SK-N-SH treated with all-trans-retinoic acid at 6 μM for 48 hours (cell line): ENCODE measurements at regions not wholly inside any gene's neighbourhood (a gene's known extent, or its start where the extent isn't known, plus 50 kb on each side); places are given as distances from the start of the nearest gene placed in this dataset.

Source experiments
- ATAC-seq: fragments of 200-7000 bp; cut with Tn5 transposase; 3 replicates; pipeline ENCODE4 v1.9.1; 2020; ENCODE audit warnings: mild to moderate bottlenecking, moderate library complexity
- ARNTL ChIP-seq: fragments of 450-650 bp; formaldehyde crosslinking; IDR thresholded peaks from 2 replicates; pipeline ENCODE4 v1.5.0; 2020; ENCODE audit warnings: low read depth, mild to moderate bottlenecking, moderate library complexity, borderline replicate concordance
- BACH2 ChIP-seq: fragments of 250-450 bp; sonication (Bioruptor Pico); IDR thresholded peaks from 2 replicates; pipeline ENCODE4 v1.9.0; 2021; ENCODE audit warnings: mild to moderate bottlenecking, borderline replicate concordance
- CSDC2 ChIP-seq: fragments of 250-450 bp; sonication (Bioruptor Pico); IDR thresholded peaks from 2 replicates; pipeline ENCODE4 v1.5.0; 2020; ENCODE audit warnings: mild to moderate bottlenecking, moderate library complexity
- GLIS3 ChIP-seq: fragments of 250-450 bp; sonication (Bioruptor Pico); IDR thresholded peaks from 2 replicates; pipeline ENCODE4 v1.5.0; 2020; ENCODE audit warnings: mild to moderate bottlenecking, moderate library complexity
- ISL1 ChIP-seq: fragments of 250-450 bp; sonication (Bioruptor Pico); IDR thresholded peaks from 2 replicates; pipeline ENCODE4 v2.1.2; 2022; ENCODE audit warnings: mild to moderate bottlenecking, moderate library complexity
- OSR1 ChIP-seq: fragments of 250-450 bp; sonication (Bioruptor Pico); IDR thresholded peaks from 2 replicates; pipeline ENCODE4 v1.8.0; 2022; ENCODE audit warnings: moderate library complexity, mild to moderate bottlenecking, inconsistent platforms
- PPARA ChIP-seq: fragments of 250-450 bp; sonication (Bioruptor Pico); IDR thresholded peaks from 2 replicates; pipeline ENCODE4 v1.5.0; 2020; ENCODE audit warnings: mild to moderate bottlenecking, borderline replicate concordance
- RARB ChIP-seq: fragments of 250-450 bp; sonication (Bioruptor Pico); IDR thresholded peaks from 2 replicates; pipeline ENCODE4 v1.8.0; 2021; ENCODE audit warnings: mild to moderate bottlenecking, moderate library complexity
- SNAI2 ChIP-seq: fragments of 250-450 bp; sonication (Bioruptor Pico); IDR thresholded peaks from 2 replicates; pipeline ENCODE4 v1.5.0; 2020; ENCODE audit warnings: mild to moderate bottlenecking, moderate library complexity
- TCF4 ChIP-seq: fragments of 250-450 bp; sonication (Bioruptor Pico); IDR thresholded peaks from 2 replicates; pipeline ENCODE4 v1.8.0; 2021; ENCODE audit warnings: mild to moderate bottlenecking, moderate library complexity, borderline replicate concordance
- TOX ChIP-seq: fragments of 250-450 bp; sonication (Bioruptor Pico); IDR thresholded peaks from 2 replicates; pipeline ENCODE4 v1.8.0; 2021; ENCODE audit warnings: mild to moderate bottlenecking, moderate library complexity, borderline replicate concordance
- ZC3H10 ChIP-seq: fragments of 250-450 bp; sonication (Bioruptor Pico); IDR thresholded peaks from 2 replicates; pipeline ENCODE4 v1.5.1; 2021; ENCODE audit warnings: mild to moderate bottlenecking, moderate library complexity
- ZFP3 ChIP-seq: fragments of 250-450 bp; sonication (Bioruptor Pico); IDR thresholded peaks from 2 replicates; pipeline ENCODE4 v1.5.0; 2020; ENCODE audit warnings: mild to moderate bottlenecking, moderate library complexity
- ZFP30 ChIP-seq: fragments of 450-650 bp; formaldehyde crosslinking; IDR thresholded peaks from 2 replicates; pipeline ENCODE4 v1.5.0; 2022; ENCODE audit warnings: mild to moderate bottlenecking, moderate library complexity
- ZNF565 ChIP-seq: fragments of 450-650 bp; formaldehyde crosslinking; conservative IDR thresholded peaks from 2 replicates; pipeline ENCODE4 v1.5.0; 2020; ENCODE audit warnings: low read depth, mild to moderate bottlenecking, moderate library complexity
- ZNF70 ChIP-seq: fragments of 450-650 bp; formaldehyde crosslinking; IDR thresholded peaks from 2 replicates; pipeline ENCODE4 v1.5.0; 2020; ENCODE audit warnings: mild to moderate bottlenecking, moderate library complexity
- TF ChIP-seq, protein P1 (sequence below): fragments of 250-450 bp; sonication (Bioruptor Pico); IDR thresholded peaks from 2 replicates; pipeline ENCODE4 v1.5.1; 2021; ENCODE audit warnings: mild to moderate bottlenecking, moderate library complexity
- TF ChIP-seq, protein P2 (sequence below): fragments of 250-450 bp; sonication (Bioruptor Pico); IDR thresholded peaks from 2 replicates; pipeline ENCODE4 v1.8.0; 2021; ENCODE audit warnings: low read depth, mild to moderate bottlenecking, moderate library complexity, borderline replicate concordance
- TF ChIP-seq, protein P3 (sequence below): fragments of 250-450 bp; sonication (Bioruptor Pico); IDR thresholded peaks from 2 replicates; pipeline ENCODE4 v1.8.0; 2020; ENCODE audit warnings: mild to moderate bottlenecking, moderate library complexity, borderline replicate concordance
- TF ChIP-seq, protein P4 (sequence below): fragments of 250-450 bp; sonication (Bioruptor Pico); IDR thresholded peaks from 2 replicates; pipeline ENCODE4 v1.5.0; 2020; ENCODE audit warnings: mild to moderate bottlenecking, moderate library complexity
- TF ChIP-seq, protein P5 (sequence below): fragments of 250-450 bp; sonication (Bioruptor Pico); IDR thresholded peaks from 2 replicates; pipeline ENCODE4 v1.5.1; 2020; ENCODE audit warnings: low read depth, mild to moderate bottlenecking, moderate library complexity

DNA sequence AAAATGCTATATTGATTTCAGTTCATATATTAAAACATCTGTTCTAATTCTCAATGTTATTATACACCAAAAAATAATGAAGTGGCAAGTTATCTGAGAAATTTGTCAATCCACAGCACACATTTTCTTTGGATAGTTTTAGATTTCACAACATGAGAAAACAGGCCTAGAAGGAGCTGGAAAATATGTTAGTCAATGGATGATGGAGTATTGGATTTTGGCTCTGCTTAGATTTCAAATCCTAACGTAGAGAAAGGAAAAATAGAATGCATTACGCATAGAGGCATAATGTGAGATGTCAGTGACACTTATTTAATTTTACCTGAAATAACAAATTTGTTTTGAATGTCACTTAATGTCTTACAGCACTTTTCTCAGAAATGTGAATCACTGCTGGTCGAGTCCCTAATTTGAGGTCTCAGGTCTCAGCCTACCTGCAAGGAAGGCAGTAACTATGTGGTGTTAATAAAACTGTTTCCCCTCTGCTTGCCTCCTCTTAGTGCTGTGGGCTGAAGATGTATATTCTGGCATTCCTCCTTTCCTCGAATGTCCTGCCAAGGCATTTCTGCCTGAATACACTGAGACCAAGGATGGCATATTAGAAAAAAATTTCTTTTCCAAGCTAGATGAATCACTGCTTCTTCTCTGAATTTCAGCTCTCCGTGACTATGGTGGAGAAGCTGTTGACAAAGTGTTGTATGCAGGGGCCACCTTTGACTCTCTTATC is 232.4 kb downstream of the POSTN start:
- ATAC-seq = no peak

DNA sequence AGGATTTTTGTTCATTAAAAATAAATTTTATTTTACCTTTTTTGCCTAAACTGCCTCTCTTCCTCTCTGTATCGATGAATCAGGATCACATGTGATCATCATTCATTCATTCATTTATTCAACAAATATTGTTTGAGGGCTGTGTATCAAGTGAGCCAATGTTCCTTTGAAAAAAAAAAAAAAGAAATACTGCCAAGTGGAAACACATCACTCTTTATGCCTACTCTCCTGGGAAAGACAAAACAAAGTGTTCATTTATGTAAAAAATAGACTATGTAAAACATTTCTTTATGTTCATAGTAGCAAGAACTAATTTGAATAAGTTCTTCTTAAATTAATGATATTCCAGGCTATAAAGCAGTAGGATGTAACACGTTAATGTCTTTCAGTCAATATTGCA is 233.1 kb downstream of the POSTN start:
- TF ChIP-seq ARNTL (CRISPR knock-in tag) = no peak
- no peak for TF ChIP-seq BACH2 (CRISPR knock-in tag)
- no peak for TF ChIP-seq TCF4 (CRISPR knock-in tag)
- TF ChIP-seq, protein P1, sequence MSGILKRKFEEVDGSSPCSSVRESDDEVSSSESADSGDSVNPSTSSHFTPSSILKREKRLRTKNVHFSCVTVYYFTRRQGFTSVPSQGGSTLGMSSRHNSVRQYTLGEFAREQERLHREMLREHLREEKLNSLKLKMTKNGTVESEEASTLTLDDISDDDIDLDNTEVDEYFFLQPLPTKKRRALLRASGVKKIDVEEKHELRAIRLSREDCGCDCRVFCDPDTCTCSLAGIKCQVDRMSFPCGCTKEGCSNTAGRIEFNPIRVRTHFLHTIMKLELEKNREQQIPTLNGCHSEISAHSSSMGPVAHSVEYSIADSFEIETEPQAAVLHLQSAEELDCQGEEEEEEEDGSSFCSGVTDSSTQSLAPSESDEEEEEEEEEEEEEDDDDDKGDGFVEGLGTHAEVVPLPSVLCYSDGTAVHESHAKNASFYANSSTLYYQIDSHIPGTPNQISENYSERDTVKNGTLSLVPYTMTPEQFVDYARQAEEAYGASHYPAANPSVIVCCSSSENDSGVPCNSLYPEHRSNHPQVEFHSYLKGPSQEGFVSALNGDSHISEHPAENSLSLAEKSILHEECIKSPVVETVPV (CRISPR knock-in tag) = no peak
- TF ChIP-seq TOX (CRISPR knock-in tag) = no peak
- no peak for TF ChIP-seq ZC3H10 (CRISPR knock-in tag)
- no peak for TF ChIP-seq ZNF70 (CRISPR knock-in tag)
- TF ChIP-seq ZNF565 (CRISPR knock-in tag) = no peak
- TF ChIP-seq, protein P2, sequence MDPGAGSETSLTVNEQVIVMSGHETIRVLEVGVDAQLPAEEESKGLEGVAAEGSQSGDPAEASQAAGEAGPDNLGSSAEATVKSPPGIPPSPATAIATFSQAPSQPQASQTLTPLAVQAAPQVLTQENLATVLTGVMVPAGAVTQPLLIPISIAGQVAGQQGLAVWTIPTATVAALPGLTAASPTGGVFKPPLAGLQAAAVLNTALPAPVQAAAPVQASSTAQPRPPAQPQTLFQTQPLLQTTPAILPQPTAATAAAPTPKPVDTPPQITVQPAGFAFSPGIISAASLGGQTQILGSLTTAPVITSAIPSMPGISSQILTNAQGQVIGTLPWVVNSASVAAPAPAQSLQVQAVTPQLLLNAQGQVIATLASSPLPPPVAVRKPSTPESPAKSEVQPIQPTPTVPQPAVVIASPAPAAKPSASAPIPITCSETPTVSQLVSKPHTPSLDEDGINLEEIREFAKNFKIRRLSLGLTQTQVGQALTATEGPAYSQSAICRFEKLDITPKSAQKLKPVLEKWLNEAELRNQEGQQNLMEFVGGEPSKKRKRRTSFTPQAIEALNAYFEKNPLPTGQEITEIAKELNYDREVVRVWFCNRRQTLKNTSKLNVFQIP (CRISPR knock-in tag) = no peak
- no peak for TF ChIP-seq OSR1 (CRISPR knock-in tag)
- TF ChIP-seq, protein P3, sequence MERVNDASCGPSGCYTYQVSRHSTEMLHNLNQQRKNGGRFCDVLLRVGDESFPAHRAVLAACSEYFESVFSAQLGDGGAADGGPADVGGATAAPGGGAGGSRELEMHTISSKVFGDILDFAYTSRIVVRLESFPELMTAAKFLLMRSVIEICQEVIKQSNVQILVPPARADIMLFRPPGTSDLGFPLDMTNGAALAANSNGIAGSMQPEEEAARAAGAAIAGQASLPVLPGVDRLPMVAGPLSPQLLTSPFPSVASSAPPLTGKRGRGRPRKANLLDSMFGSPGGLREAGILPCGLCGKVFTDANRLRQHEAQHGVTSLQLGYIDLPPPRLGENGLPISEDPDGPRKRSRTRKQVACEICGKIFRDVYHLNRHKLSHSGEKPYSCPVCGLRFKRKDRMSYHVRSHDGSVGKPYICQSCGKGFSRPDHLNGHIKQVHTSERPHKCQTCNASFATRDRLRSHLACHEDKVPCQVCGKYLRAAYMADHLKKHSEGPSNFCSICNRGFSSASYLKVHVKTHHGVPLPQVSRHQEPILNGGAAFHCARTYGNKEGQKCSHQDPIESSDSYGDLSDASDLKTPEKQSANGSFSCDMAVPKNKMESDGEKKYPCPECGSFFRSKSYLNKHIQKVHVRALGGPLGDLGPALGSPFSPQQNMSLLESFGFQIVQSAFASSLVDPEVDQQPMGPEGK (CRISPR knock-in tag) = no peak
- no peak for TF ChIP-seq ZFP30
- TF ChIP-seq ISL1 (CRISPR knock-in tag) = no peak
- no peak for TF ChIP-seq PPARA (CRISPR knock-in tag)
- no peak for TF ChIP-seq RARB (CRISPR knock-in tag)
- TF ChIP-seq, protein P4, sequence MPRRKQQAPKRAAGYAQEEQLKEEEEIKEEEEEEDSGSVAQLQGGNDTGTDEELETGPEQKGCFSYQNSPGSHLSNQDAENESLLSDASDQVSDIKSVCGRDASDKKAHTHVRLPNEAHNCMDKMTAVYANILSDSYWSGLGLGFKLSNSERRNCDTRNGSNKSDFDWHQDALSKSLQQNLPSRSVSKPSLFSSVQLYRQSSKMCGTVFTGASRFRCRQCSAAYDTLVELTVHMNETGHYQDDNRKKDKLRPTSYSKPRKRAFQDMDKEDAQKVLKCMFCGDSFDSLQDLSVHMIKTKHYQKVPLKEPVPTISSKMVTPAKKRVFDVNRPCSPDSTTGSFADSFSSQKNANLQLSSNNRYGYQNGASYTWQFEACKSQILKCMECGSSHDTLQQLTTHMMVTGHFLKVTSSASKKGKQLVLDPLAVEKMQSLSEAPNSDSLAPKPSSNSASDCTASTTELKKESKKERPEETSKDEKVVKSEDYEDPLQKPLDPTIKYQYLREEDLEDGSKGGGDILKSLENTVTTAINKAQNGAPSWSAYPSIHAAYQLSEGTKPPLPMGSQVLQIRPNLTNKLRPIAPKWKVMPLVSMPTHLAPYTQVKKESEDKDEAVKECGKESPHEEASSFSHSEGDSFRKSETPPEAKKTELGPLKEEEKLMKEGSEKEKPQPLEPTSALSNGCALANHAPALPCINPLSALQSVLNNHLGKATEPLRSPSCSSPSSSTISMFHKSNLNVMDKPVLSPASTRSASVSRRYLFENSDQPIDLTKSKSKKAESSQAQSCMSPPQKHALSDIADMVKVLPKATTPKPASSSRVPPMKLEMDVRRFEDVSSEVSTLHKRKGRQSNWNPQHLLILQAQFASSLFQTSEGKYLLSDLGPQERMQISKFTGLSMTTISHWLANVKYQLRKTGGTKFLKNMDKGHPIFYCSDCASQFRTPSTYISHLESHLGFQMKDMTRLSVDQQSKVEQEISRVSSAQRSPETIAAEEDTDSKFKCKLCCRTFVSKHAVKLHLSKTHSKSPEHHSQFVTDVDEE (CRISPR knock-in tag) = no peak
- TF ChIP-seq ZFP3 (CRISPR knock-in tag) = no peak
- no peak for TF ChIP-seq GLIS3 (CRISPR knock-in tag)
- TF ChIP-seq CSDC2 (CRISPR knock-in tag) = no peak
- TF ChIP-seq, protein P5, sequence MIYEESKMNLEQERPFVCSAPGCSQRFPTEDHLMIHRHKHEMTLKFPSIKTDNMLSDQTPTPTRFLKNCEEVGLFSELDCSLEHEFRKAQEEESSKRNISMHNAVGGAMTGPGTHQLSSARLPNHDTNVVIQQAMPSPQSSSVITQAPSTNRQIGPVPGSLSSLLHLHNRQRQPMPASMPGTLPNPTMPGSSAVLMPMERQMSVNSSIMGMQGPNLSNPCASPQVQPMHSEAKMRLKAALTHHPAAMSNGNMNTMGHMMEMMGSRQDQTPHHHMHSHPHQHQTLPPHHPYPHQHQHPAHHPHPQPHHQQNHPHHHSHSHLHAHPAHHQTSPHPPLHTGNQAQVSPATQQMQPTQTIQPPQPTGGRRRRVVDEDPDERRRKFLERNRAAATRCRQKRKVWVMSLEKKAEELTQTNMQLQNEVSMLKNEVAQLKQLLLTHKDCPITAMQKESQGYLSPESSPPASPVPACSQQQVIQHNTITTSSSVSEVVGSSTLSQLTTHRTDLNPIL = no peak
- TF ChIP-seq, all 23 proteins: peak for 0
- no peak for ATAC-seq

More for the DNA sequence above, 232.4 kb downstream of the POSTN start:
- no peak for TF ChIP-seq ARNTL (CRISPR knock-in tag)
- TF ChIP-seq ZFP30 = no peak
- TF ChIP-seq, protein P2 (CRISPR knock-in tag) = no peak
- no peak for TF ChIP-seq TOX (CRISPR knock-in tag)
- TF ChIP-seq OSR1 (CRISPR knock-in tag) = no peak
- TF ChIP-seq SNAI2 = no peak
